Ramos (cell line): ENCODE measurements at regions not wholly inside any gene's neighbourhood (a gene's known extent, or its start where the extent isn't known, plus 50 kb on each side); places are given as distances from the start of the nearest gene placed in this dataset.

Experiments used
- in situ Hi-C: fragments of 300-500 bp; cut with MboI; formaldehyde crosslinking; loops from one replicate; pipeline ENCODE4 v1.14.3; 2022; ENCODE audit warnings: low sequenced_read_pairs; ENCODE audit not compliant: unreplicated experiment

DNA sequence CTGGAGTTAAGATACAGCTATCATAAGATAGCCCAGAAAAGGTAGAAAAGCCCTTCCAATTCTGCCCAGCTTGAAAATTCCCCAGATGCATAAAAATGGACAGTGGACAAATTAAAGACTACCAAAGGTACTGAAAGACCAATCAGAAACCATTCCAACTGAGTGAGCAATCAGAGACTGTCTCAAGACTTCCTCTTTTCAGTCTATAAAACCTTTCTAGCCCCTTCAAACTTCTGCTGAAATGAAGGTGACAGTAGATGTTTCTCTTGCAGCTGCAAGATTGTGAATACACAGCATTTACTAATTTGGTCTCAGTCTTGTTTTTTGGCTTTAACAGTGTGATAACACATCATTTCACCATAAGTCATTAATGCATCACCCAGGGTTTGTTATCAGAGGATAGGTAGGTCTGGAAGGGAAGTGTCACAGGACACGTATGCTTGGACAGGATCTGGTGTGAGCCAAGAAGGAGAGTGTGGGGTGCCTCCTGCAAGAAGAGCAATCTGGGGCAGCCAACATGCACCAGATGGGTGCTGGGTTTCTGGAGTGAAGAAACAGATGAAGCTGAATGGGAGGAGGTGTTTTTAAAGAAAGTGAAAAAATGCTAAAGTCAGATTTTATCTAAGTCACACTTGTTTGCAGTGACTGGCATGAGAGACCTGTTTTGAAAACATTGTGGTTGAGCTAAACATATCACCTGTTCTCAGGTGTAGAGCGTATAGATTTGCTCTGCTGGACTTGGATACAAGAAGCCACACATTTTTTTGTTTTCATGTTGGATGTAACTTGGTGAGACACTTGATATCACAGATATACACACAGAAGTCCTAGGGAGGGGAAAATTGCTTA, 75.3 kb upstream of the DDX18 start:
- in situ Hi-C loops: no loop called here

DNA sequence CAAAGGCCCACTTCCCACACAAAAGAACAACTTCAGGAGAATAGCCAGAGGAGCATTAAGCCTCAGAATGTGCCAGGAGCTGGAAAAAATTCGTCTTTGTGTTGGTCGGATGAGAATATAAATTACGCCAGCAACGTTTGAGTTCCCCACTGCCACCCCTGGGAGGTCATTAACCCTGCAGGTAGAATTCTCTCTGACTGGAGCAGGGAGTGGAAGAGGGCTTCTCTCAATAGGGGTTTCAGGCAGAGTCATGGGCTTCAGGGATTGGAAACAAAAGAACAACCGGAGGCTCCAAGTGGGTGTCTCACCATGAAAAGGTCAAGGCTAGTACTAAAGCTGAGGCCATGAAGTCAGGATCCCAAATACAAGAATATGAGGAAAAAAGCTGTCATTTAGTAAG, 69.0 kb upstream of the DDX18 start:
- in situ Hi-C loops: no loop called here

- in situ Hi-C loops: loop anchor here (25.0 kb wide), 1 partner anchor 268 kb away; no protein-coding TSS in a partner anchor
Observed at GRCh38 chr2:117755768-117756167, 58.7 kb upstream of the DDX18 start.

DNA sequence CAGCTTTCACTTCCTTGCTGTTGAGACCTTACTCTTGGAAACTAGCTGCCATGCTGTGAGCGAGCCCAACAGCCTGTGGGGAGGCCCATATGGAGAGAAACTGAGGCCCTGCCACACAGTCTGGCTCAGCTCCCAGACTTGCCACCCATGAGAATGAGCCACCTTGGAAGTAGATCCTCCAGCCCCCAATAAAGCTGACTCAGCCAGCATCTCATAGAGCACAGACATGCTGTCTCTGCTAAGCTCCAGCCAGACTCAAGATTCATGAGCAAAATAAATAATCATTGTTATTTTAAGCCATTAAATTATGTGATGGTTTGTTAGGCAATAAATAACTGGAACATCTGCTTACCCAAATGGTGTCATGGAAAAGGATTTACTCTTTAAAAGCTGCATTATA, 53.6 kb upstream of the DDX18 start:
- in situ Hi-C loops: loop anchor here (25.0 kb wide), 1 partner anchor 274 kb away; no protein-coding TSS in a partner anchor

DNA sequence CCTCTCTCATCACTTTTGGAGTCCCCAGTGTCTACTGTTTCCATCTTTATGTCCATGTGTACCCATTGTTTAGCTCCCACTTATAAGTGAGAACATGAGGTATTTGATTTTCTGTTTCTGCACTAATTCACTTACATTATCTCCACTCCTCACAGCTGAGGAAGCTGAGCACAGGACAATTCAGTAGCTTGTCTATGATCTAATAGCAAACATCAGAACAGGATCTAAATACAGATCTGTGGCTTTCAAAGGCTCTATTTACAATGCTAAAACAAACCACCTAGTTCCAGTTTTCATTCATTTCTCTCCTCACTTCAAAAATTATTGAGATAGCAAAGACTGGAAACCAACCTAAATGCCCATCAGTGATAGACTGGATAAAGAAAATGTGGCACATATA, 52.0 kb upstream of the DDX18 start:
- in situ Hi-C loops: loop anchor here (25.0 kb wide), 1 partner anchor 275 kb away; no protein-coding TSS in a partner anchor

- in situ Hi-C loops: loop anchor here (25.0 kb wide), 1 partner anchor 277 kb away; no protein-coding TSS in a partner anchor
Observed at GRCh38 chr2:117763804-117764203, 50.7 kb upstream of the DDX18 start.
